ENCODE measurements at regions not wholly inside any gene's neighbourhood (a gene's known extent, or its start where the extent isn't known, plus 50 kb on each side); places are given as distances from the start of the nearest gene placed in this dataset.

- DNase-seq (ENCODE audit: low spot score): no peak
These were observed 1058.0 kb downstream of the KCNT2 start for GRCh38 chr1:195550071-195550862.

GRCh38 chr1:195530961-195531360 is 1077.3 kb downstream of the KCNT2 start:
- no peak for DNase-seq (ENCODE audit: low spot score)

- DNase-seq (ENCODE audit: low spot score): no peak
These were observed 1078.4 kb downstream of the KCNT2 start for GRCh38 chr1:195529881-195530280.

- DNase-seq (ENCODE audit: low spot score): no peak
These were observed 1087.5 kb downstream of the KCNT2 start for GRCh38 chr1:195520757-195521156.

GRCh38 chr1:195516036-195516435 is 1092.2 kb downstream of the KCNT2 start:
- DNase-seq (ENCODE audit: low spot score): no peak

GRCh38 chr1:195511501-195511900 is 1096.7 kb downstream of the KCNT2 start:
- DNase-seq (ENCODE audit: low spot score): no peak

GRCh38 chr1:195501118-195501517 is 1107.1 kb downstream of the KCNT2 start:
- no peak for DNase-seq (ENCODE audit: low spot score)

GRCh38 chr1:195495720-195496635 is 1112.3 kb downstream of the KCNT2 start:
- DNase-seq (ENCODE audit: low spot score): no peak

- DNase-seq (ENCODE audit: low spot score): no peak
These were observed 1126.1 kb downstream of the KCNT2 start for GRCh38 chr1:195482137-195482536.

GRCh38 chr1:195481293-195481692 is 1126.9 kb downstream of the KCNT2 start:
- DNase-seq (ENCODE audit: low spot score): no peak

GRCh38 chr1:195475568-195475967 is 1132.7 kb downstream of the KCNT2 start:
- DNase-seq (ENCODE audit: low spot score): no peak

GRCh38 chr1:195472291-195472690 is 1135.9 kb downstream of the KCNT2 start:
- DNase-seq (ENCODE audit: low spot score): no peak

- DNase-seq (ENCODE audit: low spot score): no peak
These were observed 1141.6 kb downstream of the KCNT2 start for GRCh38 chr1:195466639-195467038.

GRCh38 chr1:195462646-195463045 is 1145.6 kb downstream of the KCNT2 start:
- no peak for DNase-seq (ENCODE audit: low spot score)

- DNase-seq (ENCODE audit: low spot score): no peak
These were observed 1146.1 kb downstream of the KCNT2 start for GRCh38 chr1:195462152-195462551.

GRCh38 chr1:195458365-195458764 is 1149.9 kb downstream of the KCNT2 start:
- DNase-seq (ENCODE audit: low spot score): no peak

GRCh38 chr1:195450794-195451193 is 1157.4 kb downstream of the KCNT2 start:
- no peak for DNase-seq (ENCODE audit: low spot score)

- no peak for DNase-seq (ENCODE audit: low spot score)
These were observed 1168.6 kb downstream of the KCNT2 start for GRCh38 chr1:195439661-195440060.

GRCh38 chr1:195434566-195435203 is 1173.6 kb downstream of the KCNT2 start:
- no peak for DNase-seq (ENCODE audit: low spot score)

- no peak for DNase-seq (ENCODE audit: low spot score)
These were observed 1177.4 kb downstream of the KCNT2 start for GRCh38 chr1:195430826-195431225.

GRCh38 chr1:195428927-195429326 is 1179.3 kb downstream of the KCNT2 start:
- DNase-seq (ENCODE audit: low spot score): no peak

- no peak for DNase-seq (ENCODE audit: low spot score)
These were observed 1192.7 kb downstream of the KCNT2 start for GRCh38 chr1:195415584-195415983.

- no peak for DNase-seq (ENCODE audit: low spot score)
These were observed 1213.7 kb downstream of the KCNT2 start for GRCh38 chr1:195394567-195394966.

All from D341Med (cell line).